PC-3 (cell line): ENCODE measurements at regions not wholly inside any gene's neighbourhood (a gene's known extent, or its start where the extent isn't known, plus 50 kb on each side); places are given as distances from the start of the nearest gene placed in this dataset.

Source experiments
- ATAC-seq: fragments of 200-7000 bp; cut with Tn5 transposase; 2 replicates; pipeline ENCODE4 v1.9.1; 2020; ENCODE audit warnings: mild to moderate bottlenecking, moderate library complexity
- BruUV-seq: library from RNA; stranded (reverse); fragments of 400-500 nt; replicated peaks from 2 replicates; lab custom pipeline; 2021; lab: Mats Ljungman, UMichigan
- CTCF ChIA-PET: fragments of 300-600 bp; sonication (Branson Sonifier 250); formaldehyde crosslinking; loops from one replicate; lab custom pipeline; 2022; ENCODE audit warnings: antibody characterized with exemption; lab: Charles Lee
- POLR2A ChIA-PET: fragments of 300-600 bp; sonication (Branson Sonifier 250); formaldehyde crosslinking; loops from one replicate; lab custom pipeline; 2022; ENCODE audit warnings: antibody characterized with exemption; ENCODE audit not compliant: unreplicated experiment; lab: Charles Lee
- DNase-seq: peaks from one replicate; pipeline ENCODE4 v3.0.0-alpha.2; 2015
- H2AFZ ChIP-seq: fragments of 300-600 bp; sonication (generic); 2 replicates; pipeline ENCODE4 v1.6.0; 2016; ENCODE audit warnings: antibody characterized with exemption, low read length
- H3F3A ChIP-seq: fragments of 300-600 bp; sonication (generic); one replicate; pipeline ENCODE4 v1.6.0; 2017; ENCODE audit warnings: antibody characterized with exemption, low read length, control low read depth, mild to moderate bottlenecking; ENCODE audit not compliant: unreplicated experiment
- H3K27ac ChIP-seq: fragments of 300-600 bp; sonication (generic); 2 replicates; pipeline ENCODE4 v1.5.1; 2016; ENCODE audit warnings: mild to moderate bottlenecking, low read length
- H3K27me3 ChIP-seq: fragments of 300-600 bp; sonication (generic); 2 replicates; pipeline ENCODE4 v1.6.1; 2016; ENCODE audit warnings: low read length, mixed read lengths
- H3K36me3 ChIP-seq: fragments of 300-600 bp; sonication (generic); 2 replicates; pipeline ENCODE4 v1.6.1; 2016; ENCODE audit warnings: low read depth, mixed run types, low read length, mixed read lengths
- H3K4me1 ChIP-seq: fragments of 300-600 bp; sonication (generic); 2 replicates; pipeline ENCODE4 v1.5.1; 2016; ENCODE audit warnings: low read length; ENCODE audit not compliant: insufficient read depth
- H3K4me2 ChIP-seq: fragments of 300-600 bp; sonication (generic); 2 replicates; pipeline ENCODE4 v1.6.0; 2016; ENCODE audit warnings: low read length
- H3K4me3 ChIP-seq: fragments of 300-600 bp; sonication (generic); 2 replicates; pipeline ENCODE4 v1.5.1; 2016; ENCODE audit warnings: mild to moderate bottlenecking, low read length, mixed read lengths
- H3K79me2 ChIP-seq: fragments of 300-600 bp; sonication (generic); 2 replicates; pipeline ENCODE4 v1.6.1; 2017; ENCODE audit warnings: low read length, mixed read lengths
- H3K9ac ChIP-seq: fragments of 300-600 bp; sonication (generic); 2 replicates; pipeline ENCODE4 v1.6.0; 2016; ENCODE audit warnings: mild to moderate bottlenecking, low read length
- H3K9me2 ChIP-seq: fragments of 300-600 bp; sonication (generic); replicated peaks from 2 replicates; pipeline ENCODE4 v1.6.1; 2016; ENCODE audit warnings: mixed run types, low read length, mixed read lengths
- H3K9me3 ChIP-seq: fragments of 300-600 bp; sonication (generic); 2 replicates; pipeline ENCODE4 v1.6.1; 2016; ENCODE audit warnings: low read length, mixed read lengths
- H4K20me1 ChIP-seq: fragments of 300-600 bp; sonication (generic); 2 replicates; pipeline ENCODE4 v1.6.1; 2016; ENCODE audit warnings: low read length, mixed read lengths
- EZH2 ChIP-seq: fragments of 300-600 bp; sonication (generic); IDR thresholded peaks from one replicate; pipeline ENCODE4 v1.6.1; 2017; ENCODE audit warnings: antibody characterized with exemption, mild to moderate bottlenecking, low read length; ENCODE audit not compliant: unreplicated experiment
- EZH2phosphoT487 ChIP-seq: fragments of 300-600 bp; sonication (generic); IDR thresholded peaks from 2 replicates; pipeline ENCODE4 v1.6.1; 2018; ENCODE audit warnings: mild to moderate bottlenecking, antibody characterized with exemption, low read length, borderline replicate concordance
- intact Hi-C: fragments of 100-400 bp; cut with micrococcal nuclease; formaldehyde crosslinking; loops from 2 replicates; pipeline ENCODE4 v1.9.0; 2023
- TF ChIP-seq, protein P1 (sequence below): fragments of 300-600 bp; sonication (generic); conservative IDR thresholded peaks from 2 replicates; pipeline ENCODE4 v1.5.1; 2017; ENCODE audit warnings: antibody characterized with exemption, low read depth, mild to moderate bottlenecking, low read length

DNA sequence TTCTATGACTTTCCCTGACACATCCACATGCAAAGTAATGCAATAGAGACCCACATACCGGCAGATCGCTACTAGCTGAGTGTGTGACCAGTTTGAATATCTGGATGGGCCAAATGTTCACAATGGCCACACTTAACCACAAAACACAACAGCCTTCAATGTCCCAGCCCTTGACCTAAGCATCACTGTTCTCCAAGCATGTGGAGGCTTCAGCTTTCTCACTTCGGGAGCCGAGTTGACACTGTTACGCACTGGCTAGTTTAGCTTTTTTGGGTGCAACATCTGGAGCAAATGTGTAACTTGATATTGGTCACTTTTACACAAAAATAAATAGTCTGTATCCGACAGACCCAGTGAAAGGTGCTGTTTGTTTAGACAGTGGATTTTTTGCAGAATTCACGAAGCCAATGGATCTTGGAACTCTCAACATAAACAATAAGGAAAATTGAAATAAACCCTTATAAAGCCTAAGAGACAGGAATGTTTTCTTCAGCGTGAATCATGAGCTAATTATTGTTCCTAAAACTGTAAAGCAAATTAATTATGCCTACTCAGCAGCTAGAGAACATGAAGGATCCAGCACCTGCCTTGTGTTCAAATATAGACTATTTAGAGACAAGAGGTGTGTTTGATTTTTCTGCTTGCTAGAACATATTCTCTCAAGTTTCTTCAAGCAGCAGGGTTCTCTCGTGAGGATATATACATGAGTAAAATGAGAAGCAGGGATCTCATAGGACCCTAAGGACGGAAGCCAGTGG lies 117.6 kb upstream of the JCAD start:
- Histone ChIP-seq H3K27ac (no peak overlapping the region), H3K9me2 (no peaks in the 10 kb centered on the region), H3K79me2 (no peaks in the 10 kb centered on the region), H4K20me1 (no peaks in the 10 kb centered on the region), H3K9ac (no peak overlapping the region), H3K9me3 (no peaks in the 10 kb centered on the region), H2AFZ (no peak overlapping the region), H3F3A (no peaks in the 10 kb centered on the region), H3K4me3 (no peak overlapping the region), H3K36me3 (no peaks in the 10 kb centered on the region), H3K4me1 (peaks cover 10% of the 10 kb centered on the region), H3K27me3 (no peaks in the 10 kb centered on the region), H3K4me2 (no peak overlapping the region)
- BruUV-seq = no TSS peak
- TF ChIP-seq, protein P1, sequence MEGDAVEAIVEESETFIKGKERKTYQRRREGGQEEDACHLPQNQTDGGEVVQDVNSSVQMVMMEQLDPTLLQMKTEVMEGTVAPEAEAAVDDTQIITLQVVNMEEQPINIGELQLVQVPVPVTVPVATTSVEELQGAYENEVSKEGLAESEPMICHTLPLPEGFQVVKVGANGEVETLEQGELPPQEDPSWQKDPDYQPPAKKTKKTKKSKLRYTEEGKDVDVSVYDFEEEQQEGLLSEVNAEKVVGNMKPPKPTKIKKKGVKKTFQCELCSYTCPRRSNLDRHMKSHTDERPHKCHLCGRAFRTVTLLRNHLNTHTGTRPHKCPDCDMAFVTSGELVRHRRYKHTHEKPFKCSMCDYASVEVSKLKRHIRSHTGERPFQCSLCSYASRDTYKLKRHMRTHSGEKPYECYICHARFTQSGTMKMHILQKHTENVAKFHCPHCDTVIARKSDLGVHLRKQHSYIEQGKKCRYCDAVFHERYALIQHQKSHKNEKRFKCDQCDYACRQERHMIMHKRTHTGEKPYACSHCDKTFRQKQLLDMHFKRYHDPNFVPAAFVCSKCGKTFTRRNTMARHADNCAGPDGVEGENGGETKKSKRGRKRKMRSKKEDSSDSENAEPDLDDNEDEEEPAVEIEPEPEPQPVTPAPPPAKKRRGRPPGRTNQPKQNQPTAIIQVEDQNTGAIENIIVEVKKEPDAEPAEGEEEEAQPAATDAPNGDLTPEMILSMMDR = no peak
- TF ChIP-seq EZH2phosphoT487 (no peak), EZH2 (no peak)
- ATAC-seq (no peak), DNase-seq (no peak)
- CTCF ChIA-PET = interaction anchor here (0.7 kb wide), 1 partner anchor 664 kb away, joined by 3 read pairs; no protein-coding TSS in a partner anchor
- POLR2A ChIA-PET = no interaction called here
- intact Hi-C loops = no loop called here

DNA sequence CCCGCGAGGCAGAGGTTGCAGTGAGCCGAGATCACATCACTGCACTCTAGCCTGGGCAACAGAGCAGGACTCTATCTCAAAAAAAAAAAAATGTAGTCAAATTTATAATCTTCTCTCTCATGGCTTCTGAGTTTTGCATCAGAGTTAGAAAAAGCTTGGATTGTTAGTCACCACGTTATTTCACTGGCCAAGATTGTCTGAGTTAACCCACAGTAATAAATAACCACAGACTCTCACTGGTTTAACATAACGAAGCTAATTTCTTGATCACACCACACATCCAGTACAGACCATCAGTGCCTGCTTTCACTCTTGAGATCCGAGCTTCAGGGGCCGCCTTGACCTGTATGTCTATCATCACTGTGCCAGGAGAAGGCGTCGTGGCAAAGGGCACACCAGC lies 116.8 kb upstream of the JCAD start:
- peaks cover 8% of the 10 kb centered on the region for H3K4me1 ChIP-seq
- no peak overlapping the region for H3K9ac ChIP-seq
- no peak overlapping the region for H3K4me3 ChIP-seq
- no peaks in the 10 kb centered on the region for H3K9me3 ChIP-seq
- POLR2A ChIA-PET = no interaction called here
- intact Hi-C loops = no loop called here
- H3K79me2 ChIP-seq = no peaks in the 10 kb centered on the region
- no peak for ATAC-seq
- no peaks in the 10 kb centered on the region for H4K20me1 ChIP-seq
- H3K27ac ChIP-seq = no peak overlapping the region
- H3F3A ChIP-seq = no peaks in the 10 kb centered on the region
- CTCF ChIA-PET = no interaction called here
- H2AFZ ChIP-seq = no peak overlapping the region
- no peaks in the 10 kb centered on the region for H3K27me3 ChIP-seq
- H3K36me3 ChIP-seq = no peaks in the 10 kb centered on the region
- TF ChIP-seq EZH2phosphoT487 = no peak
- no peaks in the 10 kb centered on the region for H3K9me2 ChIP-seq
- no peak overlapping the region for H3K4me2 ChIP-seq
- DNase-seq = no peak
- BruUV-seq = no TSS peak

DNA sequence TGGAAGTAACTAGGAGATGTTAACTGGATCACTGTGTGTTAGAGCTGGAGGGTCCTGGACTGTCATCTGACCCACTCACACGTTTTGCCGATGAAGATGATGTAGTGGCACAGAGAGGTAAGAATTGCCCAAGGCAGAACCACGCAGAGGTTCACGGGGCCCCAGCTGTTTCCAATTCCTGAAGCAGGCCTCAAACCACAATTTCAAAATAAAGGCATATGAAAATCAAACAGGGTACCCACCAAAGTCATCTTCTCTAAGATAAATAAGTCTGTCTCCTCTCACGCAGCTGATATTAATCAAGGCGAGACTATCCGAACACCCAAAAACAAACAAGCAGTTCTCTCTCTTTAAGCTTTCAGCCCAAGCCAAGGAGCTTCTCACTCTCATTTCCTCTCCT lies 113.3 kb upstream of the JCAD start:
- H4K20me1 ChIP-seq = no peaks in the 10 kb centered on the region
- POLR2A ChIA-PET = no interaction called here
- H3K36me3 ChIP-seq = no peaks in the 10 kb centered on the region
- no peak overlapping the region for H3K4me2 ChIP-seq
- no peak overlapping the region for H3K4me3 ChIP-seq
- H3K9me2 ChIP-seq = no peaks in the 10 kb centered on the region
- H3K27me3 ChIP-seq = no peaks in the 10 kb centered on the region
- H3K27ac ChIP-seq = no peak overlapping the region
- no peaks in the 10 kb centered on the region for H3F3A ChIP-seq
- no peaks in the 10 kb centered on the region for H3K9me3 ChIP-seq
- CTCF ChIA-PET = no interaction called here
- no peak overlapping the region for H3K9ac ChIP-seq
- ATAC-seq (no peak), DNase-seq (no peak)
- TF ChIP-seq EZH2 (no peak), EZH2phosphoT487 (no peak)
- TF ChIP-seq, protein P1 = no peak
- peaks cover 5% of the 10 kb centered on the region for H3K4me1 ChIP-seq
- H3K79me2 ChIP-seq = no peaks in the 10 kb centered on the region
- no peak overlapping the region for H2AFZ ChIP-seq
- intact Hi-C loops = no loop called here
- no TSS peak for BruUV-seq
